SU-DHL-6 (cell line): ENCODE measurements at regions not wholly inside any gene's neighbourhood (a gene's known extent, or its start where the extent isn't known, plus 50 kb on each side); places are given as distances from the start of the nearest gene placed in this dataset.

ENCODE experiments used
- CTCF ChIP-seq: fragments of 200-600 bp; sonication (generic); IDR thresholded peaks from one replicate; pipeline ENCODE4 v1.5.1; 2017; ENCODE audit warnings: antibody characterized with exemption, mild to moderate bottlenecking, low read length, moderate library complexity; ENCODE audit not compliant: insufficient read depth, poor library complexity, severe bottlenecking
- EZH2phosphoT487 ChIP-seq: fragments of 200-600 bp; sonication (generic), shearing (Covaris generic); conservative IDR thresholded peaks from 2 replicates; pipeline ENCODE4 v1.6.1; 2018; ENCODE audit warnings: mild to moderate bottlenecking, antibody characterized with exemption, low read length, moderate library complexity, mixed read lengths

GRCh38 chr1:233520261-233521191, 93.4 kb upstream of the KCNK1 start:
- TF ChIP-seq CTCF (no peak), EZH2phosphoT487 (no peak)
